ENCODE measurements at regions not wholly inside any gene's neighbourhood (a gene's known extent, or its start where the extent isn't known, plus 50 kb on each side); places are given as distances from the start of the nearest gene placed in this dataset.

- no peak for TF ChIP-seq CTCF (IDR thresholded peaks at IDR 0.05; ENCODE audit: insufficient read depth, low read depth, low read length)
- no peak for DNase-seq (ENCODE audit: low read depth)
- no peak overlapping the region for H3K4me3 ChIP-seq (ENCODE audit: low read depth, low read length)
These were observed 257.3 kb downstream of the PTBP2 start for GRCh38 chr1:96978901-96979300.

GRCh38 chr1:96979304-96980268 lies 258.0 kb downstream of the PTBP2 start:
- no peak overlapping the region for H3K4me3 ChIP-seq (ENCODE audit: low read depth, low read length)
- DNase-seq (ENCODE audit: low read depth) = peak; percentile 48
- no peak for TF ChIP-seq CTCF (IDR thresholded peaks at IDR 0.05; ENCODE audit: insufficient read depth, low read depth, low read length)

- H3K4me3 ChIP-seq (ENCODE audit: low read depth, low read length) = no peak overlapping the region
- TF ChIP-seq CTCF (IDR thresholded peaks at IDR 0.05; ENCODE audit: insufficient read depth, low read depth, low read length) = no peak
- no peak for DNase-seq (ENCODE audit: low read depth)
These were observed 258.9 kb downstream of the PTBP2 start for GRCh38 chr1:96980448-96980847.

GRCh38 chr1:96981181-96981580 lies 259.6 kb downstream of the PTBP2 start:
- TF ChIP-seq CTCF (IDR thresholded peaks at IDR 0.05; ENCODE audit: insufficient read depth, low read depth, low read length) = no peak
- DNase-seq (ENCODE audit: low read depth) = no peak
- H3K4me3 ChIP-seq (ENCODE audit: low read depth, low read length) = no peak overlapping the region

- no peak for DNase-seq (ENCODE audit: low read depth)
- no peak overlapping the region for H3K4me3 ChIP-seq (ENCODE audit: low read depth, low read length)
These were observed 260.5 kb downstream of the PTBP2 start for GRCh38 chr1:96982118-96982517.

GRCh38 chr1:96983866-96984265 lies 262.3 kb downstream of the PTBP2 start:
- H3K4me3 ChIP-seq (ENCODE audit: low read depth, low read length) = no peak overlapping the region
- no peak for TF ChIP-seq CTCF (IDR thresholded peaks at IDR 0.05; ENCODE audit: insufficient read depth, low read depth, low read length)
- no peak for DNase-seq (ENCODE audit: low read depth)

More at GRCh38 chr1:96982118-96982517, 260.5 kb downstream of the PTBP2 start:
- no peak for TF ChIP-seq CTCF (IDR thresholded peaks at IDR 0.05; ENCODE audit: insufficient read depth, low read depth, low read length)
